ENCODE measurements at regions not wholly inside any gene's neighbourhood (a gene's known extent, or its start where the extent isn't known, plus 50 kb on each side); places are given as distances from the start of the nearest gene placed in this dataset.
A peak's percentile ranks its signal among the peaks of the same experiment; 100 is the strongest.
"Not testable (repeated sequence)": the region's sequence is repeated elsewhere in the genome, so short reads cannot be mapped to it uniquely, and the experiment has no call there.

DNA sequence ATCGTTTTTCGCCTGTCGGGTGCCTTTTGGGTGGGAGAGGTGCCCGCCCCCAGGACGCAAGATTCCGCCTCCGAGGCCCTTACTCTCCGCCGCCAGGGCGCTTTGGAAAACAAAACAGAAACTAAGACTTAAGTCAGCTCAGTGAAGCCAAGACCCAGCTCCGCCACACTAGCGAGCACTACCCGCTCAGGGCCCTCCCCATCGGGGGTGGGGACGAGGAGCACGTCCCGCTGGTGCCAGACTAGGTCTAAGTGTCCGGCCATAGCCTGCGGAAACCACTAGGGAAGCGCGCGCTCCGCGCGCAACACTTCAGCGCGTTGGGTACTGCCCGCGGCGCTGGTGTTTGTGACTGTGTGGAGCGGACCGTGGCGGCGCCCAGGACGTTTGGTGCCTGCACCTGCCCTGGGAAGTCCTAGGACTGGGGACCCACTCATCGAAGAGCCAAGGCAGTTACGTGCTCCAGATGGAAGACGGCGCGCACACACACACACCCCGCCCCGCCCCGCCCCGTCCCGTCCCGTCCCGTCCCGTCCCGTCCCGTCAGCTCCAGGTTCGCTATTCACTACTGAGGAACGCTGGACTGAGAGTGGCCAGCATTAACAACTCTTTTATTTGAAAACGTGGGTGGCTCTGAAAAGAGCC is 57.6 kb upstream of the BOLA1 start:
- DNase-seq (ENCODE audit: low read depth); H3K4me3 ChIP-seq (ENCODE audit: low read depth, low read length): not testable (repeated sequence)

DNA sequence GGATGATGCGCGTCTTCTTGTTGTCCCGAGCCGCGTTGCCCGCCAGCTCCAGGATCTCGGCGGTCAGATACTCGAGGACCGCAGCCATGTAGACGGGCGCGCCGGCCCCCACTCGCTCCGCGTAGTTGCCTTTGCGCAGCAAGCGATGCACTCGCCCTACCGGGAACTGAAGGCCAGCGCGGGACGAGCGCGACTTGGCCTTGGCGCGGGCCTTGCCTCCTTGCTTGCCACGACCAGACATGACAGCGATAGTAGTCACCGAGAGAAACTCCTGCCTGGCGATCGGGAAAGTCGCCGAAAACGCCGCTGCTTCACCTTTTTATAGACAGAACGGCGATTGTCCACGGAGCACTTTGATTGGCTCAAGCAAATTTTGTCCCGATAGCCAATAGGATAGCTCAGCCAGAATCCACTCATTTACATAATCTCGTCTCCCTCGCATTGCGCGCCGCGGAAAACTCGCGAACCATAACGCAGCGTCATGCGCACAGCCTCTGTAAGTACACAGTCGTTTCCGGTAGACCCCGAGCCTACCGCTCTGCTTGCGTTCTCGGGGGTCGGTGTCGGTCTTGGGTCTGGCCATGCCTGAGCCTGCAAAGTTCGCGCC is 56.8 kb upstream of the BOLA1 start:
- not testable (repeated sequence) for DNase-seq (ENCODE audit: low read depth)

GRCh38 chr1:149843431-149844041 is 55.8 kb upstream of the BOLA1 start:
- peak; percentile 26 for DNase-seq (ENCODE audit: low read depth)
- H3K4me3 ChIP-seq (ENCODE audit: low read depth, low read length) = peak overlapping the region; percentile 85
- TF ChIP-seq, protein P1, sequence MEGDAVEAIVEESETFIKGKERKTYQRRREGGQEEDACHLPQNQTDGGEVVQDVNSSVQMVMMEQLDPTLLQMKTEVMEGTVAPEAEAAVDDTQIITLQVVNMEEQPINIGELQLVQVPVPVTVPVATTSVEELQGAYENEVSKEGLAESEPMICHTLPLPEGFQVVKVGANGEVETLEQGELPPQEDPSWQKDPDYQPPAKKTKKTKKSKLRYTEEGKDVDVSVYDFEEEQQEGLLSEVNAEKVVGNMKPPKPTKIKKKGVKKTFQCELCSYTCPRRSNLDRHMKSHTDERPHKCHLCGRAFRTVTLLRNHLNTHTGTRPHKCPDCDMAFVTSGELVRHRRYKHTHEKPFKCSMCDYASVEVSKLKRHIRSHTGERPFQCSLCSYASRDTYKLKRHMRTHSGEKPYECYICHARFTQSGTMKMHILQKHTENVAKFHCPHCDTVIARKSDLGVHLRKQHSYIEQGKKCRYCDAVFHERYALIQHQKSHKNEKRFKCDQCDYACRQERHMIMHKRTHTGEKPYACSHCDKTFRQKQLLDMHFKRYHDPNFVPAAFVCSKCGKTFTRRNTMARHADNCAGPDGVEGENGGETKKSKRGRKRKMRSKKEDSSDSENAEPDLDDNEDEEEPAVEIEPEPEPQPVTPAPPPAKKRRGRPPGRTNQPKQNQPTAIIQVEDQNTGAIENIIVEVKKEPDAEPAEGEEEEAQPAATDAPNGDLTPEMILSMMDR (IDR thresholded peaks at IDR 0.05; ENCODE audit: insufficient read depth, low read depth, low read length, missing control alignments) = no peak

More for the DNA sequence above, 56.8 kb upstream of the BOLA1 start:
- H3K4me3 ChIP-seq (ENCODE audit: low read depth, low read length) = not testable (repeated sequence)

DNA sequence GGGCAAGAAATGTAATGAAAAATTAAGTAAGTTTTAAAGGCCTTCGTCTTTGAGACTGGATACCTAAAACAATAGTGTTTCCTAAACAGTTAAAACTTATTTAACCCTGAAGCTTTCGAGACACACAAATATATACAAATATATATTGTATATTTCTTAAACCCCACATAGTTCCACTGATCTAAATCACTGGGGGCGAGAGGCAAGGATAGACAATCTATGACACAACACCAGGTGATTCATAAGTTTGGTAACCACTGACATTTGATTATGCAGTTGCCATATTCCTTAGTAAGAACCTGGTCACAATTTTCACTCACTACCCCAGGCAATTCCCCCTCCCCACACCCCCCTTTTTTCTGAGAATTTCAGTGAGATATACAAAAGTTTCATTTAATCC is 55.3 kb upstream of the BOLA1 start:
- TF ChIP-seq, protein P1 (IDR thresholded peaks at IDR 0.05; ENCODE audit: insufficient read depth, low read depth, low read length, missing control alignments) = no peak
- peak overlapping the region; percentile 85 for H3K4me3 ChIP-seq (ENCODE audit: low read depth, low read length)
- peak; percentile 54 for DNase-seq (ENCODE audit: low read depth)

- no peak for DNase-seq (ENCODE audit: low read depth)
- TF ChIP-seq, protein P1 (IDR thresholded peaks at IDR 0.05; ENCODE audit: insufficient read depth, low read depth, low read length, missing control alignments) = no peak
- H3K4me3 ChIP-seq (ENCODE audit: low read depth, low read length) = peak overlapping the region; percentile 85
Observed at GRCh38 chr1:149844650-149845255, 54.6 kb upstream of the BOLA1 start.

- H3K4me3 ChIP-seq (ENCODE audit: low read depth, low read length) = peak overlapping the region; percentile 85
- TF ChIP-seq, protein P1 (IDR thresholded peaks at IDR 0.05; ENCODE audit: insufficient read depth, low read depth, low read length, missing control alignments) = no peak
- peak; percentile 50 for DNase-seq (ENCODE audit: low read depth)
Observed at GRCh38 chr1:149845416-149845815, 54.0 kb upstream of the BOLA1 start.

DNA sequence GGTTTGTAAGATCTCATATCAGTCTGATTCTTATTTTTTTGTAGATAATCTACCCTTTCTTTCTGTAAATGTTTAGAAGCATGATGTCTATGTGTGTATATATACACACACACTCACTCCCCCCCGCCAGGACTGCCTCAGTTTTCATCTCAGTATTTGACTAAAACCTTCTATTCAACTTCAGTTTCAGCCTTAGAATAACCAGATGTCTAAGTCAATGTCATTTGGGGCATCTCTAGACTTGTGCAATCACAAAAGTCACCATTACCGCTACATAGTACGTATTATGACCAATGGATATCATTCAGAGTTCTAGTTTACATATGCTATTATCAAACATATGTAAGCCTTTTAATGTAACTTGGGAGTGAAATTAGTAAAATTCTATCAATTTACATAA is 53.3 kb upstream of the BOLA1 start:
- DNase-seq (ENCODE audit: low read depth) = peak; percentile 23
- TF ChIP-seq, protein P1 (IDR thresholded peaks at IDR 0.05; ENCODE audit: insufficient read depth, low read depth, low read length, missing control alignments) = no peak
- peak overlapping the region; percentile 85 for H3K4me3 ChIP-seq (ENCODE audit: low read depth, low read length)
